DLD1 (cell line): ENCODE measurements at regions not wholly inside any gene's neighbourhood (a gene's known extent, or its start where the extent isn't known, plus 50 kb on each side); places are given as distances from the start of the nearest gene placed in this dataset.
"Not testable (repeated sequence)": the region's sequence is repeated elsewhere in the genome, so short reads cannot be mapped to it uniquely, and the experiment has no call there.

ENCODE experiments used
- in situ Hi-C: cut with HindIII; loops from 2 replicates; pipeline ENCODE4 v1.10.0; 2017; ENCODE audit warnings: low sequenced_read_pairs

- in situ Hi-C loops: no loop called here
These were observed 113.4 kb upstream of the TANK start for GRCh38 chr2:161046876-161047275.

DNA sequence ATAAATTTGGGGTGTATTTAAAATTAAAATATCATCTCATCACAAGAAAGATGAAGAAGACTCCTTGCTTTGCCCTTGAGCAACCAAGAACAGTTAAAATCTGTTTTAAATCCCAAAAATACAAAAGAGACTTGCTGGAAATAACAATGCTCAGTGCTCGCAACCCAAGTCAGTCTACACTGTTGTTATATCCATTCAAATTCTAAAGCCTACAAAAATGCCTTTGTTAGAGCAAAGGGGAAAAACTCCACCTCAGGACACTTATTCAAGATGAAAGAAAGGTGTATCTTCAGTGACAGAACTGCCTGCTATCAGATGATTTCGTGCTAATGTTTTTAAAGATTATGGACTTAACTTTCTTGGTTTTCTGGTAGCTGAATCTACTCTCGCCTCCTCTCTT, 111.9 kb upstream of the TANK start:
- in situ Hi-C loops: no loop called here

DNA sequence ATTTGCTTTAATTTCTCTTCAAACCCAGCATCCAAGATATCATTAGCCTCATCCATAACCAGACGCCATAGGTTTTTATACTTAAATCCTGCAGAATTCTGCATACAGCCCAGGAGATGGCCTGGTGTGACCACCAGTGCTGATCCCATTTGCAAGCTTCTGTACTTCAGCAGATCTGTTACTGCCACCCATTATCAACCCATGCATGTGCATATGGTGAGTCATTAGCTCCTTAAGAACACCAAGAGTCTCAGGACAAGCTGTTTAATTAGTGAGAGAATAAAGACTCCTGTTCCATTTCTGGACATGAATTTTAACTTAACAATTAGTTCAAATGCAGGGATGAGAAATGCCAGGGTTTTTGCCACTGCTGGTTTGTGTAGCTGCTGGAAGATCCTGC, 110.7 kb upstream of the TANK start:
- in situ Hi-C loops: no loop called here

GRCh38 chr2:161052214-161052613, 108.0 kb upstream of the TANK start:
- in situ Hi-C loops: no loop called here

GRCh38 chr2:161055289-161055688, 104.9 kb upstream of the TANK start:
- in situ Hi-C loops: no loop called here

DNA sequence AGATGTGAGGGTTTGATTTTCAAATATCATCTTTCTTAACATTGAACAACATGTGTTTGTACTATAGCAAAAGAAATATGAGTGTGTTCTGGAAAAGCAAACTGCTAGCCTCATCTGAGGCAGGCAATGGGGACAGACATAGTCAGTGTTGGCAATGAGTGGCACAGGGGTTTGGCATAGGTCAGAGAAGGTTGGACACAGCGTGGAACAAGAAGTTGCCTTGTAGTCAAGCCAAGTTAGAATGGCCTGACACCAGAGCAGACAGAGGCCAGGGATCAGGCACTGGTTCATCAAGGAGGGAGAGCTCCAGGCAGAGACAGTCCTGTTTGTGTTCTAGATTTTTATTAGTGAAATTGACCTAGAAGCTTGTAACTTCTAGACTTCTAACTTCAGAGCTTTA, 100.8 kb upstream of the TANK start:
- in situ Hi-C loops: no loop called here

DNA sequence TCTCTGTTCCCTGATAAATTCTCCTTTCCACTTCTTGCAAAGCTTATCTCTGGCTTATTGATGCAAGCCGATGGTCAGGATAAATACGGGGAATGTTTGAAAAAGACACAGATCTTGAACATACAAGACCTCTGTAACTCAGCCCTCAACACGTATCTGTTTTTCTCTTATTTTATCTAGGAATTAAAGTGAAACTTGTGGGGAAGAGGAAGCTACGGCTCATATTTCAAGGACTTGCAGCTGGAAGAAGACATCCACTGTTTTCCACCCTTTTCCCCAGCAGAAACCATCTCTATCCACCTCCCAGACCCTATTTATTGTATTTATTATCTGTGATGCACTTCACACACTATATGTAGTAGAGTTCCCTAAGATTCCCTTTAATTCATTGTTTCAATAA, 98.4 kb upstream of the TANK start:
- in situ Hi-C loops: no loop called here

DNA sequence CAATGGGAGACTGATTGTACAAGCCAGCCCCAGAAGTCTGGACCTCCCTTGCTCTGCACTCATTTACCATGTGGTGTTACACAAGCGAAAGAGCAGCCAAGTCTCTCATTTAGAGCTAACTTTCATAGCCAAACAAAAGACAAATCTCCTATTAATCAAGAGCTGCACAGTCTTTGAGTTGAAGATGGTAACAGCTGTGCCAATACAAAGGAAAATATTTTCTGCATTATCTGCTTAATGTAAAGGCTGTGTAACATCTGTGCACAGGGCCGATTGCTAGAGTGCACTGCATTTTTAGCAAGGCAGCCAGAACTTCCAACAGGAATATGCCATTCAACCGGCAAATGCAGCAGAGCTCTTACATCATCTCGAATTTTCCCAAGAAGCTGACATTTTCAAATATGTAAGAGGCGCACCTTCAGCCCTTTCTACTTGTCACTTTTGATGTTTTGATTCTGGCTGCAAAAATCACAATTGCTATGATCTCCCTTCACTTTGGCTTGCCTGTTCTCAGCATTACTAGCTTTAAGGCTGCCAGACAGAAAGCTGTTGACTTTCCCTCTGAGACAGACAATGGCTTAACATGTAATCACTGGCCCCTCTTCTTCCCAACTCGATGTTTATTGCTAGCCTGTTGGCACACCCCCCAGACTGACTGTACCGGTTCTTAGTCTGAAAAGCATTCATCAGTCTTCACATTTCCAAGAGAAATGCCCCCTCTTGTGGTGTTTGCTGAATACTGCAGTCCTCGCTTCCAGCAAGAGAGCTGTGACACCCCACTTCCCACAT, 96.9 kb upstream of the TANK start:
- in situ Hi-C loops: no loop called here

GRCh38 chr2:161063946-161064306, 96.3 kb upstream of the TANK start:
- in situ Hi-C loops: no loop called here

DNA sequence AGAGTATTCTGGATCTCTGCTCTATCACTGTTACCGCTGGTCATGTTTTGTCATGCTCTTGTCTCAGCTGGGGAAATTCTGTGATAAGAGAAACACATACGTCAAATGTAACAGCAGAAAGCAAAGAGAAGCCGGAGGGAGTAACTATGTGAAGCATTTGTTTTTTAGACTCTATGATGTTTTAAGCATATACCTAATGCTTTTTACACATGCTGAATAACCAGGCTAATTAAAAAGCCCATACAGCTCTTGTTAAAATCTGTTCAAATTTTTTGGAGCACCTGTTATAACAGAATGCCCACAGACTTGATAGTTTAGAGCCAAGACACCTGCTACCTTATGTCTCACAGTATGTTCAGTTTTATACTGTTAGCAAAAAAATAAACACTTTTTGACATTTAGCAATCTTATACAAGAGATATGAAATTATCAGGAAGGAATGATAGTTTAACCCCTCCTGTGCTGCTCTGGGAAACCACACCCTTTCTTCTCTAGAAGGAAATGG, 92.3 kb upstream of the TANK start:
- in situ Hi-C loops: no loop called here

- in situ Hi-C loops: no loop called here
These were observed 91.6 kb upstream of the TANK start for GRCh38 chr2:161068670-161069069.

DNA sequence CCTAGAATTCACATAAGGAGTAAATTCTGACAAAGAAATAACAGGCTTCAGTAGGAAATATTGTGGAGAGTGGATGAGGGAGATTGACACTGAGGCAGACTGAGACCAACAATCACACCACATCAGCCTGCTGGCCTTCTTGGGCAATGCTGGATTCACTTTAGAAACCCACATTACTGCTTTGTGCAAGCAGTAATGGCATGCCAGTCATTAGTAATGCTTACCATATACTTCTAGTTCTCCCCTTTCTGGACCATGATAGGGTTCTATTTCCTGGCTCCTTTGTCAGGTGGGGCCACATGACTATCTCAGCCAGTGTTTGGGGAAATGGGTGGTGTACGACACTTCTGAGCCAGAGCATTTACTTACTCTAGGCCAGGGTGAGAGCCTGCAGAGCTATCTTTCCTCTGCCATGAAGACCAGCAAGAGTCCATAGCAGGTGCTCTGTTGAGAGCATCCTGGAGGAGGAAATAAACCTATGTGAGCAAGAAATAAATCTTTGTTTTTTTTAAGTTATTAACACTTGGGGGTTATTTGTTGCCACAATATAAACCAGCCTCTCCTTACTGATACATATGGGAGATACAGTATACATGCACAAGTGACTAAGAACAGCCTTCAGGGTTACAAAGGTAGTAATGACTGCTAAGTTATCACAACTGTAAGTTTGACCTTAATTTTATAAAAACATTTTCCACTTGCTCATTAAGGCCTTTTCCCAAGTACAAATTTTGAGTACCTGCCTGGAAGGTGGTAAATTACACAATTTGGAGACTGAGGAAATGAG, 89.3 kb upstream of the TANK start:
- in situ Hi-C loops: no loop called here

- in situ Hi-C loops: not testable (repeated sequence)
These were observed 87.8 kb upstream of the TANK start for GRCh38 chr2:161072436-161072835.

- in situ Hi-C loops: no loop called here
These were observed 84.5 kb upstream of the TANK start for GRCh38 chr2:161075701-161076100.

GRCh38 chr2:161076936-161077335, 83.3 kb upstream of the TANK start:
- in situ Hi-C loops: no loop called here

DNA sequence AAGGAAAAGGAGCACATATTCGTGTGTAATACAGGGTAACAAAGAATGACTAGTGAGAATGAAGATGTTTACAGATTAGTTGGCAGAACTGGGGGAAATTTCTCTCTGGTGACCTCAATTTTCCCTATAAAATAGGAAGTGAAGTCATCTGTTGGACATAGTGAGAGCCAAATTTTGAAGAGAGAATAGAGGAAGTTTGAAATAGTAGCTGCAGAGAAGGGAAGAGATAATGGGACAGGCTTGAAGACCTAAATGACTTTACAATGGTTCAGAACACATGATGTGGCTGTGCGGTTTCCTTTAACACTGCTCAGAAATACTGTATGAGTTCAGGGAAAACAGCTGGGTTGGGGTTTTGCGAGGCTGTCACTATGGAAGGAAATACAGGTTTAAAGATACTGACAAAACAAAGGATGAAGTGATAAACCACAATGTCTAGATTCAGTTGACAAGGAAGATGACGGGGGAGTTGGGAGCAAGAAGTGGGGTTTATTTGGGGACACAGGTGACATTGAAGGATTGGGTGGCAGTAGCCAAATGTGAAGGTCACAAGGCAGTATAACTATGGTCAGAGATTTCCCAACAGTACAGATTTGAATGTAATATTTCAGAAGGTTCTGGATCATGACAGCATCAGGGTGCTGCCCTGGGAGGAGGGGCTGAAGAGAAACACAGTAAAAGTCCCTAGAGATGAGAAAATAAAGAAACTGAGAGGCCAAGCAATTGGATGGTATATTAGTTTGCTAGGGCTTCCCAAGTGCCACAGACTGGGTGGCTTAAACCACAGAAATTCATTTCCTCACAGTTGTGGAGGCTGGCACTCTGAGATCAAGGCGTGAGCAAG, 82.6 kb upstream of the TANK start:
- in situ Hi-C loops: no loop called here

DNA sequence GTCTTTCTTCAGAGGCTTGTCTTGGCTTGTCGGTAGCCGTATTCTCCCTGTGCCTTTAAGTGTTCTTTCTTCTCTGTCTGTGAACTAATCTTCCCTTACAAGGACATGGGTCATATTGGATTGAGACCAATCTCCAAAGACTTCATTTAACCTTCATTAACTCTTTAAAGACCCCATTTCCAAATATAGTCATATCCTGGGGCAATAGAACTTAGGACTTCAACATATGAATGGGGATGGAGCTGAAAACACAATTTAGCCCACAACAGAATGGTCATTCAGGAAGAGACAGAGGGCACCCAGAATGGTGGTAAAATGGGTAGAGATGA, 82.1 kb upstream of the TANK start:
- in situ Hi-C loops: no loop called here

DNA sequence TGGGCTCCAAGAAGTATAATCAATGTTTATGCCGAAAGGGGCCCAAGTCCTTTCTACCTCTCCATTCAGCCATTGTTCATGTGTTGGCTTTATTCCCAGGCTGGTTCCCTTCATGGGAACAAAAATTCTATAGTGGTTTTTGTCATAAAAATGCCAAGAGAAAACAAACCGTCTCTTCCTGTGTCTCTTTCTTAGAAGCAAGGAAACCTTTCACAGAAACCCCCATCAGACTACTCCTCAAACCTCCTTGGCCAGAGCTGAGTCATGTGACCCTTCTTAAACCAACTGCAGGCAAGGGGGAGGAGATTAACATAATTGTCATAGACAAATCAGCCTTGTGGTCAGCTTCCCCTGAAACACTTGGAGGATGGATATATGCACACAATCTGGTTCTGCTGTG, 75.1 kb upstream of the TANK start:
- in situ Hi-C loops: no loop called here

GRCh38 chr2:161088658-161089350, 71.4 kb upstream of the TANK start:
- in situ Hi-C loops: no loop called here

GRCh38 chr2:161090411-161090810, 69.8 kb upstream of the TANK start:
- in situ Hi-C loops: no loop called here

- in situ Hi-C loops: no loop called here
These were observed 64.9 kb upstream of the TANK start for GRCh38 chr2:161095314-161095713.
